HG03439 (cell line): ENCODE measurements at regions not wholly inside any gene's neighbourhood (a gene's known extent, or its start where the extent isn't known, plus 50 kb on each side); places are given as distances from the start of the nearest gene placed in this dataset.
"Not testable (repeated sequence)": the region's sequence is repeated elsewhere in the genome, so short reads cannot be mapped to it uniquely, and the experiment has no call there.

Source experiments
- ATAC-seq: cut with Tn5 transposase; IDR thresholded peaks from one replicate; pipeline ENCODE4 v1.9.1; 2021; ENCODE audit warnings: mild to moderate bottlenecking, moderate library complexity; ENCODE audit not compliant: unreplicated experiment

DNA sequence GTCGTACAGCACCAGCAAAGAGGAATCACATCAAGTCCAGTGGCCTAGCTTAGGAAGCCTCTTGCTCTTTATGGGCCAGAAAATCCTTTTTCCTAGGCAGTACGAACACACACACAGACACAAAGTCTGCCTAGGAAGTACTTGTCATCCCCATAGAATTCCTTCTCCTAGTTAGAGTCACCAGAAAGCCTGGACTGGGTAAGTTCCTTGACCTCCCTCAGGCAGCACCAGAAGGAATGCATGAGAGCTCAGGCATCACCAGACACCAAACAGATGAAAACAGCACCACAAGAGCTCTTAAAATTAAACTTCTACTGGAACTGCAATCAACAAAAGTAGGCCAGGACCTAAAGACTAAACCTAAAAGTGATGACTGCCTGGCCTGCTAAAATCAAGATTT, 192.9 kb upstream of the CCDC54 start:
- no peak for ATAC-seq

DNA sequence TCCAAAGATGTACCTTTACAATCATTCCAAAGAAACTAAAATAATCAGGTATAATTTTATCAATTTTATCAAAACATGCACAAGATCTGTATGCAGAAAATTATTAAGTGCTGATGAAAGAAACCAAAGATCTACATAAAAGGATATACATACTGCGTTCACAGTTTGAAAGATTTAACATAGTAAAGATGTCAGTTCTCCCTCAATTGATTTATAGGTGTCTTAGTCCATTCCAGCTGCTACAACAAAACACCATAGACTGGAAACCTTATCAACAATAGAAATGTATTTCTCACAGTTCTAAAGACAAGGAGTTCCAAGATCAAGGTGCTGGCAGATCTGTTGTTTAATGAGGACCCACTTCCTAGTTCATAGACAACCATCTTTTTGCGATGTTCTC, 189.0 kb upstream of the CCDC54 start:
- ATAC-seq = no peak

DNA sequence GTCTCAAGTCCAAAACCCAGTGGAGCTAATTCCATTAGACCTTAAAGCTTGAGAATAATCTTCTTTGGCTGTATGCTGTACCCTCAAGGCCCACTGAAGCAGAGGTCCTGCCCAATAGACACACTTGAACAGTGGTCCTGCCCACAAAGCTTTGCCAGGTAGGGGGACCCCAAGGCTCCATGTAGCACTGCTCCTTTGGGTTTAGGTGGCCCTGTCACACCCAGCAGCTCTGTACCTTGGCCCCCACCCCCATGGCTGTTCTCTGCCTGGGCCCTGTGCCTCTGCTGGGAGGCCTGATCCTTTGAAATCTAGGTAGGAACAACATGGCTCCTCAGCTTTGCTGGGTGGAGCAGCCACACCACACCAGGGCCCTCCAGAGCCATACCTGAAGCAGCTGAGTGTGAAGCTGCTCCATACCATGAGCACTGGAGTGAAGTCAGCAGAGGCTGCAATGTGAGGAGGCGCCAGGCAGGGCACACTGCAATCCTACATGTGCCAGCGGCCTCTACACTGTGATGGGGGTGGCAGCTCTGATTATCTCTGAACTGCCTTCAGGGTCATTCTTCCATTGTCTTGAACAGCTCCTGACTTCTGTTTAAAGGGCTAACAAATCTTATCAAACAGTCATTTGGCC, 188.0 kb upstream of the CCDC54 start:
- ATAC-seq = no peak

DNA sequence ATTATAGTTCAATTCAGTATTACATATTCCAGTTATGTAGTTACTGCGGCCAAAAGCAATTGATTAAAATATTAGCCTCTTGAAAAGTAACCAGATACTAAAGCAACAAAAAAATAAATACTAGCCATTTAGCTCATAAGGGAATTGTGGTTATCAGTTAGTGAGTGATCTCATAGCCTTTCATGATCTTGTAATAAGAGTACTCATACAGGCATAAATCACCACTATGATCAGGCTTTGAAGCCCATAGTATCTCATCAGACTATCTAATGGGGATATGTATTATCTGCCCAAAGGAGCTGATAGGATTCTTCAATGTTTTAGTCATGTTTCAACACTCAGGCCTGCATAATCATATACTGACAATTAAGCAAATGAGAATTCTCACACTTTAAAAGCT, 184.1 kb upstream of the CCDC54 start:
- no peak for ATAC-seq

DNA sequence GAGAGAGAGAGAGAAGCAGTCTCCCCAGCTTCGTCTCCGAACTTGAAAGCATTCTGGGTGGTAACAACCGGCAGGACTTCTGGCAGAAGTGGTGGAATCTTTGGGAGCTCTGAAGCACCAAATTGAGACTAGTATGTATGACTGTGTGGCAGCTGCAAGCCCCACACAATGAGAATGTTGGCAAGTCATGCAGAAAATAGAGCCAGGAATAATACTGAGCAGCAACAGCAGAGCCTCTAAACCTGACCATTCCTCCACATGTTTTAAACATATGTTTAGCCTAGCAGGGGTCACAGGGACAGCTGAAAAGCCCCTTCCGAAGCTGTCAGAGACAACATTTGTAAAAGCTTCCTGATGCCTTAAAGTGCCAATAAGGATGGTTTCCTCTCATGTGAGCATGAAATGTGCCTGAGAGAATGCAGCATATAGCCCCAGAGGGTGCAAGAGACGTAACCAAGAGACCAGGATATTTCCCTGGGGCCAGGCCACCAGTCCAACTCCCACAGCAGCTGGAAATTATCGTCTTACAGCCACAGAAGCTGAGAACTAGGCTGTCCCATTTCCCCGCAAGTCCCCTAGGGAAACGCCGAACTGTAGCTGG, 178.6 kb upstream of the CCDC54 start:
- ATAC-seq = no peak

DNA sequence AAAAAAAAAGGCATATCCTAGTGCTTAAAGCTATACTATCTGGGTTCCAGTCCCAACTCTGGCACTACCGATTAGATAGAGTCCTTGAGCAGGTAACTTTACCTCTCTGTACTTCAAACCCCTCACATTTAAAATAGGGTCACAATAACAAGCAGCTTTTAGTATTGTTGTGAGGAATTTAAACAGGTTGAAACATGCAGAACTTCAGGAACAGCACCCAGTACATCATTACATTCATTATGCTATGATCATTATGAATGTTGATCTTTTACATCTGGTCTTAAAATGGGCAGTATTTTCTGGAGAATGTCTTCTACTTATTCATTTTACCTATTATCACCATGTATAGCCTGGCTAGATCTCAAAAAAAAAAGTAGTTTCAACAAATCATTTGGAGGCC, 176.1 kb upstream of the CCDC54 start:
- ATAC-seq = no peak

DNA sequence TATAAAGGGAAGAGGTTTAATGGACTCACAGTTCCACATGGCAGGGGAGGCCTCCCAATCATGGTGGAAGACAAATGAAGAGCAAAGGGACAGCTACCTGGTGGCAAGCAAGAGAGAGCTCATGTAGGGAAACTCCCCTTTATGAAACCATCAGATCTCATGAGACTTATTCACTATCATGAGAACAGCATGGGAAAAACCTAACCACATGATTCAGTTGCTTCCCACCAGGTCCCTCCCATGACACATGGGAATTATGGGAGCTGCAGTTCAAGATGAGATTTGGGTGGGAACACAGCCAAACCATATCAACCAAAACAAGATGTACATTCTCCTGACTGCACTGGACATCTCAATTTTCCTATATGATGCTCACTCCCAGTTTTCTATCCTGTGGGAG, 174.4 kb upstream of the CCDC54 start:
- ATAC-seq = not testable (repeated sequence)

DNA sequence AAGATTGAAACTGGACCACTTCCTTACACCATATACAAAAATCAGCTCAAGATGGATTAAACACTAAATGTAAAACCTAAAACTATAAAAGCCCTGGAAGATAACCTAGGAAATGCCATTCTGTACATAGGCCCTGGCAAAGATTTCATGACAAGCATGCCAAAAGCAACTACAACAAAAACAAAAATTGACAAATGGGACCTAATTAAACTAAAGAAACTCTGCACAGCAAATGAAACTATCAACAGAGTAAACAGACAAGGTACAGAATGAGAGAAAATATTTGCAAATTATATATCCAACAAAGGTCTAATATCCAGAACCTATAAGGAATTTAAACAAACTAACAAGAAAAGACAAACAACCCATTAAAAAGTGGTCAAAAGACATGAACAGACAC, 173.1 kb upstream of the CCDC54 start:
- ATAC-seq = no peak

DNA sequence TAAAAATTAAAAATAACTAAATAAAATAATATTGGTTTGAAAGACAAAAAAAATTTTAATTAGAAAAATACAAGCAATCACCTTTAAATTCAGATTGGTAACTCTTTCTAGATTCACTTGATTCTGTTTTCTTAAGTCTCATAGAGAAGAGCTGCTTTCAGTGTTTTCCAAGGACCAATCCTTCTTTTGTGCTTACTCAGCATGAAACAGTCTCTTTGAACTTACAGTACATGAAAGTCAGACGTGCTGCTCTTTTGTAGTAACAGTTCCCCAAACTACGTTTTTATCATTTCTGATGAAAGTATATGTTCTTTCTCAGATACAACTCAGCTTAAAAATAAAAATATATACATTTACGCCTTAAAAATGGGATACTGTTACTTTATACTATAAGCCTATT, 171.9 kb upstream of the CCDC54 start:
- no peak for ATAC-seq

DNA sequence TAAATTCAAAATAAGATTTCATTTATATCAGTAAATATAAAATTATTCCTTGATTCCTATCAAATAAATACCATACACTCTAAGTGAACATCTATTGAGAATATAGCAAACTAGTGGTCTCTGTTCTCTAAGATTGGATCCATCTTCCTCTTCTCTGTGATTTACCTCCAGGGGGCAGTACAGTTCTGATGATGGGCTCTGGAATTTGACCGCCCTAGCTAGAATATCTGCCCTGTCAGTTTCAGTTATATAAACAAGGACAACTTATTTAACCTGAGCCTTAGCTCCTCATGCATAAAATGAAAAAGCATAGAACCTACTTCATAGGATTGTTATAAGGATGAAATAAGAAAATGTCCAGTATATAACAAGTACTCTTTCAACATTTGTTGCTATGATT, 171.1 kb upstream of the CCDC54 start:
- no peak for ATAC-seq

DNA sequence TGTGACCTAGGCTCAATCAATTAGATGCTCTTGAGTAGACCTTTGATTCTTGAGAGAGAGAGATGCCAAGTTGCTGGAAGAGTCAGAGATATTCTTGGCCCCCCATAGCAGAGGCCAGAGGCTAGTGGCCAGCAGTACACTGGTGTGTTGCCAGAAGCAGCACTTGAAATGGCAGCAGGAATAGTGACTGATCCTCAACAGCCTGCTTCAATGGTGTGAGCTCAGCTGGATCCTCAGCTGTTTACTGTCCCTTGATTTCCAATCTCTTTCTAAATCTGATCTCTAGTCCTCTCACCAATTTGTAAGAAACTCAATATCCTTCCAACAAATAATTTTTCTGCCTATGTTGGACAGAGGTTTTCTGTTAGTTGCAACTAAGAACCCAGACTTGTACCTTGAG, 170.3 kb upstream of the CCDC54 start:
- ATAC-seq = no peak

DNA sequence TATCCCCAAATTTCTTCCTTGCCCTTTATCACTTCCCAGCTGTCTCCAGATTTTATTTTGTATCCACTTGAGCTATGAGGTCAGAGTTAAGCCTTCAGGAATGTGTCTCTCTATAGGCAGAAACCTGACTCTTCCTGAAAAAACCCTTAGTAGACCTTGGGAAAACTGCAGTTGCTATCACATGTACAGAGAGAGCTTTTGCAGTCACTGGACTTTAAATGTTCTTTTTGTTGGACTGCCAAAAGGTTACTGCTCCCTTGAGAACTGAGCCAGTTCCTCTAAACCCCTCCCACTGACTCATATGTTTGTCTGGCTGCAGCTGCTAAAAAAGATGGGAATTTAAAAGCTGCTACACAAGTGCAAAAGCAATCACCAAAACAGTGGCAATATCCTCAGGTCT, 169.1 kb upstream of the CCDC54 start:
- no peak for ATAC-seq

DNA sequence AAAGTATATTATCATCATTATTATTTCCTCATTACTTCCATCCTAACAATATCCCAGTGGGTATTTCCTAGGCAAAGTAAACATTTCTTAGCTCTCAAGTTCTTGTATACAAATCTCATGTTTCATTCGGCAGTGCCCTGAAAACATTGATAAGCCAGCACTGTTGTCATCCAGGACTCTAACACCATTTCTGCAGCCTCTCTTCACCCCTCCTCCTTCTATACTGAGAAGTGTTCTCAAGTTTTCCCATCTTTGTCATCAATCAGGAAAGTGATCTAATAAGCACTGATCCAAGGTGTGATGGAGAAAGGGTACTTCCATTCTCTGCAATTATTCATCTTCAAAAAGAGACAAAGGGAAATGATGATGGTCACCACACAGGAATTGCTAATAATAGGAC, 168.4 kb upstream of the CCDC54 start:
- no peak for ATAC-seq

DNA sequence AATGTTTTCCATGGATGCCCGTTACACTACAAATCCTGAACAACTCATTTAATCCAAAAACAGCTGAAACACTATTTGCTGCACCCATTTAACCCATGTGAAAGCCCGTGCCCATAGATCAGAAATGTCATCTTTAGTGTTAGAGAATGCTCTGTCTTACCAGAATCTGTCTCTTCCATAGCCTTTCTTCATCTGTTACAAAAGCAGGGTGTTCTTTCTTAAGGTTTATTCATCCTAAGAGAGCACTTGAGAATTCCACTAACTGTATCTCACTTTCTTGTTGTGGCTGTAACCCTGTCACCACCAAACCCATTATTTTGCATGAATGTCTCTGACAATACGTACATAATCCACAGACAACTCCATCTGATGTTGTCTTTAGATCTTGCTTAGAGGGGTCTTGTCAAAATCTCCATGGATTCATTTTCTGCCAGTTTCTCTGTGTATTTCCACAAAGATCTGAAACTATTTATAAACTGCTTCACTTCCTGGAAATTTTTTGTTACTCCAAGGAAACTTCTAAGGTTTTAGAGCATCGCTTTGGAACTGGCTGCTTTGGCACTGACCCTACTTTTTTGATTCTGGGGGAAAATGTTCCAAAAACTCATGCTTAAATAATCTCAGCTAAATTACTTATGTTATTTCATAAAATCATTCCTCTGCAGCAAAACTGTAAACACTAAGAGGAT, 167.8 kb upstream of the CCDC54 start:
- no peak for ATAC-seq

DNA sequence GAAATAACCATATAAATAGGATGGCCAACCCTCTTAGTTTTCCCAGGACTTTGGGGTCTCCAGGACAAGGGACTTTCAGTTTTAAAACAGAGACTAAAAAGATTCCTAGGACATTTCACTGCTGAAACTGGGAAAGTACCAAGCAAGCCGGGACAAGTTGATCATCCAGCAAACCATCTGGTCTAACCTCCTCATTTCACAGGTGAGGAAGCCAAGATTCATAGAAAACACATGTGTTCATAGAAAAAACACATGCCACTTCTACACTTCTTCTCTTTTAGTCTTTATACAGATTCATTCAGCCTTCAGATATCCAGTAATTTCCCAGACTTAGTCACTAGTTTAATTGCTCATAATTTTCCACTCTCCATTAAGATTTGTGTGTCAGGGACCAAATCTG, 165.6 kb upstream of the CCDC54 start:
- no peak for ATAC-seq

DNA sequence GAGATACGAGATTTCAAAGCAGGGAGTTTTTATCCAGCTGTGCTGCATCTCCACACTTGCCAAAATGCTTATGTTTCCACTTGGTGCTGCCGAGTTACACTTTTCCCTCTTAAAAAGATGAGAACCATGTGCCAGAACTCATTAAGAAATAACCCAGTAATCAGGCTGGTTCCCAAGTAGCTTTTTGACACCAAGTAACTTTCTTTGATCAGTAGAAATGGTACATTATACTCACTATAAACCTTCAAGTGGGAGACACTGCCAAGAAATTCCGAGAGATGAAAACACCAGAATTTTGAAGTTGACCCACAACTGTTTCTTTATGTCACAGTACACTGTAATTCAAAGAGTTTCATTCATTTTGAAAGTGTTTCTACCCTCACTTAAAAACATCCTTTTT, 164.6 kb upstream of the CCDC54 start:
- ATAC-seq = no peak

DNA sequence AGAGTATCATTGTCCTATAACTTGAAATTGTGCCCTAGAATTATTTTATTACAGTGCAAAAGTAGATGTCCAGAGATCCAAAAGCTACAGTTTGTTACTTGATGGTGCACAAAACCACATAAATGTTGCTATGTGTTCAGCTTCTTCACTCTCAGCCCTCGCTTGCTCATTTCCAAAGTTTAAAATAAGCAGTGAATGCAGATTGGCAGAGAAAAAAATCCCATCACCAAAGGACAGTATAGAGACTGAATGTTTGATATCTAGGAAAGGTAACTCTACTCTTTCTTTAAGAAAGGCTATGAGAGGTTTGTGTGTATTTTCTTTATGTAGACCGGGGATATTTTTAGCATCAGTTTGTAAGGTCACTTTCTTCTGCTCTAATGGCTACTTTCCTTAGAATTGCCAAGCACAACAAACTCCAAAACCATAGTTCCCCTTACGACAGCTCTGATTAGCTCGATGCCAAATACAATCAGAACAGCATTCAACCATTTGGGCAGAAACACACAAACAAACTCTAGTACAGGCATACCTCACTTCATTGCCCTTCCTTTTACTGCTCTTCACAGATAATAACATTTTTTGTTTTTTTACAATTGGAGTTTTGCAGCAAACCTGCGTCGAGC, 164.1 kb upstream of the CCDC54 start:
- no peak for ATAC-seq

DNA sequence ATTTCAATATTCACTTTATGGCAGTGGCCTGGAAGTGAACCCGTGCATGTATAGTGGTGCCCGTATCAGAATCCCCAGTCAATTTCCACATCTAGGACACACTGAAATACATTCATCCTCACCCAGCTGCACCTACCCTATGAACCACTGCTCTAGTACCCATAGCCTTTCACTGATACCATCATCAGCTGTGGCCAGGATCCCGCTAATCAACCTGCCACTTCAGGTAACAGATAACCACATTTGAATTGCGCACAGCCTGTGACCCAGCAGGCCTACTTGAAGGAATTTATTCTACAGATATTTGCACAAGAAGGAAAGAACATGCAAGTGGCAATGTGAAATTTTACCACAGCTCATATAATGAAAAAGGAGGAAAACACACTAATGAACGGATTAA, 161.0 kb upstream of the CCDC54 start:
- no peak for ATAC-seq

DNA sequence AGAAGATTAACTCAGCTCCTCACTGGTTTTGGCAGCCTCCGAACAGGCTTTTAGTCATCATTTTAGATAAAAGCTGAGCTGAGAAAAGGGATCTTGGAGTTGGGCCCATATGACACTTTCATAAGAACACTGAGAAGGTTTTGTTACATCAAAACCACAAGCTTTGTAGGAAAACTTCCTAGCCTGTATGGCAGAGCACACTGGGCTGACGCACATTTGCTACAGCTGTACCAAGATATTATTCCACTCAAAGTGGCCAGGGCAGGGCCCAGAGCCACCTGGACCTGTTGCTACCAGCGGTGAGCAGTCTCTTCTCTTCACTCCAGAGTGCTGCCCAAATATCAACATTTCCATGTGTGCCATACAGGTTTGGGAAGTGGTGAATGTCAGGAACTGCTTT, 160.5 kb upstream of the CCDC54 start:
- no peak for ATAC-seq

DNA sequence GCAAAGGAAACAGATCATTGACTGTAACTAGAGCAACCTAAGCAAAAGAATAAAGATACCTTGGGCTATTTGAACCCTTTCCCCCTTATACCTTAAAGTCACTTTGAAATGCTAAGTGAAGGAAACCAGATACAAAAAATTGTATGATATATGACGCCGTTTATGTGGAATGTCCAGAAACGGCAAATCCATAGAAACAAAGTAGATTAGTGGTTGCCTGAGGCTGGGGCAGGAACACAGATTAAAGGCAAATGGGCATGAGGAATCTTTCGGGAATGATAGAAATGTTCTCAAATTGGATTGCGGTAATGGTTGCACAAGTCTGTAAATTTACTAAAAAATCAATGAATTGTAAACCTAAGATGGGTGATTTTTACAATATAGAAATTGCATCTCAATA, 160.1 kb upstream of the CCDC54 start:
- ATAC-seq = no peak

DNA sequence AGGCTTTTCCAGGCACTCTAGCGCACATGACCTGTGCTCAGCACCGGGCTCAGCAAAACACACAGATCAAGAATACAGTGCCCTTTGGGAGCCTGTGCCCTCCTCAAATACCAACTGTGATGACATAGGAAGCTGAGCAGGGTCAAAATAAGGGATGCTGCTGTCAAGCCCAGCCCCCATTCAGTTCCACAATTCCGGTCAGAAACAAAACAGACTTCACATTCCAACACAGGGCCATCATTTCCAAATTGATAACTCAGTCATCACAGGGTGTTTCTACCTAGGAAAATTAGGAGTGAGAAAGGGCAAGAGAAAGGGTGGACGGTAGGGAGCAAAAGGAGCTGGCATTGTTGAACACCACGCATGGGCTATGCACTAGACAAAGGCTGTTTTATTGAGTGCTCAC, 158.4 kb upstream of the CCDC54 start:
- ATAC-seq = no peak

DNA sequence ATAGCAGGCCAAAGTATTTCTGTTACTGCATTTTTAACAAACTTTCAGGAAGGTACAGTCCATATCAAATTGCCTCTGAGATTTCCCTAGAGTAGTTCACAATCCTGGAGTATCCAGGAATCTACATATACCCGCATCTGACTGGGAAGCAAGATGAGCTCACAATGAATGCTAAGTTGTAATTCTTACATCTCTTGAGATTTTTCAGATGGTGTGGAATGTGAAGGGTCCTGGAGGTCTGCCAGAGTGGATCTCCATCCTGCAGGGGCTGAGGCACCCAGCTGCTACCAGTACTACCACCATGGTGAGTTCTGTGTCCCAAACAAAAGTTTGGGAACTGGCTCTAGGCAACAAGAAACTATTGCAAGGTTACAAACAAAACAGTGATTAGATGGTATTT, 156.7 kb upstream of the CCDC54 start:
- ATAC-seq = no peak
